T-helper 2 cell treated with Interferon-gamma antibody and Interleukin-4, amounts not matched to agents 5 μg/mL and 100 μg/mL, for 36 hours (primary cell): ENCODE measurements at regions not wholly inside any gene's neighbourhood (a gene's known extent, or its start where the extent isn't known, plus 50 kb on each side); places are given as distances from the start of the nearest gene placed in this dataset.
"Not testable (repeated sequence)": the region's sequence is repeated elsewhere in the genome, so short reads cannot be mapped to it uniquely, and the experiment has no call there.

ENCODE experiments used
- DNase-seq: peaks from one replicate; pipeline ENCODE4 v3.0.0; 2021; ENCODE audit warnings: low spot score
- H3K27ac Mint-ChIP-seq: one replicate; pipeline ENCODE4 v1.8.0; 2021; ENCODE audit warnings: mild to moderate bottlenecking, mixed read lengths
- H3K27me3 Mint-ChIP-seq: one replicate; pipeline ENCODE4 v1.8.0; 2021; ENCODE audit warnings: low read depth, mixed read lengths
- H3K36me3 Mint-ChIP-seq: one replicate; pipeline ENCODE4 v1.8.0; 2021; ENCODE audit warnings: low read depth, mixed read lengths
- H3K4me1 Mint-ChIP-seq: one replicate; pipeline ENCODE4 v1.8.0; 2021; ENCODE audit warnings: low read depth, mixed read lengths
- H3K4me3 Mint-ChIP-seq: one replicate; pipeline ENCODE4 v1.8.0; 2022; ENCODE audit warnings: mild to moderate bottlenecking, moderate library complexity, mixed read lengths
- H3K9me3 Mint-ChIP-seq: one replicate; pipeline ENCODE4 v1.8.0; 2021; ENCODE audit warnings: mixed read lengths

GRCh38 chr21:19049567-19049966 lies 646.0 kb upstream of the TMPRSS15 start:
- Mint-ChIP-seq H3K27ac (no peak overlapping the region), H3K4me1 (no peaks in the 10 kb centered on the region), H3K9me3 (peaks cover 72% of the 10 kb centered on the region), H3K27me3 (no peaks in the 10 kb centered on the region), H3K4me3 (no peak overlapping the region), H3K36me3 (no peaks in the 10 kb centered on the region)
- no peak for DNase-seq

DNA sequence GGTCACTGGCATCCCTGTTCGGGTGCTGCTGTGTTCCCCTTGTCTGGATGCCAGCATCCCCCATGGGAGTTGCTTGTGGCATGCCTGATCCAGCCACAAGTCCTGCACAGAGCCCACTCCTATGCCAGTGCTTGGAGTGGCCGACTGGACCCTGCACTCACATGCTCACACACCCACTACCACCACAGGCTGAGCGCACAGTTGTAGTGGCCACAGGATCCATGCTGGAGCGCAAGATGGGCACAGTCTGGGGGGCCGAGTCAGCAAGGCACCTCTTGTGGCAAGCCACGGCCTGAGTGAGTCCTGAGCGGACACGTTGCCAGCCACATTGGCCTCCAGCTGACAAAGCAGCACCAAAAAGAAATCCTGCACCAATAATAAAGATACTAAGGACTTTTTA lies 661.6 kb upstream of the TMPRSS15 start:
- no peak overlapping the region for H3K4me3 Mint-ChIP-seq
- no peaks in the 10 kb centered on the region for H3K4me1 Mint-ChIP-seq
- no peak for DNase-seq
- H3K9me3 Mint-ChIP-seq, result peaks cover 26% of the 10 kb centered on the region
- no peaks in the 10 kb centered on the region for H3K36me3 Mint-ChIP-seq
- no peak overlapping the region for H3K27ac Mint-ChIP-seq
- H3K27me3 Mint-ChIP-seq, result no peaks in the 10 kb centered on the region

DNA sequence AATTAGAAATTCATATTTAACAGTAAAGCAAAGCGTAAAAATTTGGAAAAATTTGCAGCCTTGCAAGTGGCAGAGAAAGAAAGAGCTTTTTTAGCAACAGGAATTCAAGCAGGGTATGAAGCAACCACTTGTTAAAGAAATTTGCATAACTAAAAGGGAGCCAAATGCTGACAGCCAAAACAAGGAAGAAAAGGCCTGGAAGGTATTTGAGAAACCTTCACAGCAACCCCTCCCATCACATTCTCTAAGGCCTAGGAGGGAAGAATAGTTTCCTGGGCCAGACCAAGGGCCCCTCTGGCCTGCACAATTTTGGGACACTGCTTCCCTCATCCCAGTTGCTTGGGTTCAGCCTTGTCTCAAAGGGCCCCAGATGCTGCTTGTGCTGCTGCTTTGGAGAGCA lies 672.4 kb upstream of the TMPRSS15 start:
- no peak overlapping the region for H3K4me3 Mint-ChIP-seq
- H3K27ac Mint-ChIP-seq, result no peak overlapping the region
- H3K27me3 Mint-ChIP-seq, result no peaks in the 10 kb centered on the region
- DNase-seq, result no peak
- no peaks in the 10 kb centered on the region for H3K36me3 Mint-ChIP-seq
- peaks cover 41% of the 10 kb centered on the region for H3K9me3 Mint-ChIP-seq
- no peaks in the 10 kb centered on the region for H3K4me1 Mint-ChIP-seq

GRCh38 chr21:19109694-19110093 lies 706.1 kb upstream of the TMPRSS15 start:
- H3K27ac Mint-ChIP-seq, result no peak overlapping the region
- no peaks in the 10 kb centered on the region for H3K4me1 Mint-ChIP-seq
- no peaks in the 10 kb centered on the region for H3K27me3 Mint-ChIP-seq
- H3K9me3 Mint-ChIP-seq, result peaks cover 33% of the 10 kb centered on the region
- H3K4me3 Mint-ChIP-seq, result no peak overlapping the region
- no peak for DNase-seq
- H3K36me3 Mint-ChIP-seq, result no peaks in the 10 kb centered on the region

- H3K9me3 Mint-ChIP-seq, result peaks cover 59% of the 10 kb centered on the region
- H3K36me3 Mint-ChIP-seq, DNase-seq, H3K27me3 Mint-ChIP-seq, H3K4me1 Mint-ChIP-seq, H3K27ac Mint-ChIP-seq, H3K4me3 Mint-ChIP-seq: not testable (repeated sequence)
Observed at GRCh38 chr21:19119259-19119658, 715.7 kb upstream of the TMPRSS15 start.

- Mint-ChIP-seq H3K9me3 (peaks cover 59% of the 10 kb centered on the region), H3K27ac (no peak overlapping the region), H3K4me1 (no peaks in the 10 kb centered on the region), H3K36me3 (no peaks in the 10 kb centered on the region), H3K27me3 (no peaks in the 10 kb centered on the region), H3K4me3 (no peak overlapping the region)
- no peak for DNase-seq
Observed at GRCh38 chr21:19120591-19120990, 717.0 kb upstream of the TMPRSS15 start.

DNA sequence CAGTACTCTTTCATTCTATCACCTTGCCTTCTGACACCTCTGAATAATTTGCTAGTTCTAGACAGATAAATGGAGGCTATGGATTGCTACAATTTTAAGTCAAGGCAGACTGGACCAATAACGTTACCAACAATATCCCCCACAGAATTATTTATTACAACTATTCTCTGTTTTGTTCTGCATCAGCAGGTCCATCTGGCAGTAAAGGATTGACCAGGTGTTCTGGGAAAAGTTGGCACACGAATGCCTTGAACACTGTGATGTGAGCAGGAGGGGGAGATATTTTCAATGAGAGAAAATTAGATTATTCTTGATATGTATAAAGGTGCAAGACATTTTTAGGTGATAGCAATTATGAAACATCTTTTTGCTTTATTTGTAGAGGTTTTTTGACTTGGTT lies 718.8 kb upstream of the TMPRSS15 start:
- no peak overlapping the region for H3K4me3 Mint-ChIP-seq
- DNase-seq, result no peak
- H3K27ac Mint-ChIP-seq, result no peak overlapping the region
- no peaks in the 10 kb centered on the region for H3K27me3 Mint-ChIP-seq
- H3K9me3 Mint-ChIP-seq, result peaks cover 55% of the 10 kb centered on the region
- H3K36me3 Mint-ChIP-seq, result no peaks in the 10 kb centered on the region
- H3K4me1 Mint-ChIP-seq, result no peaks in the 10 kb centered on the region

DNA sequence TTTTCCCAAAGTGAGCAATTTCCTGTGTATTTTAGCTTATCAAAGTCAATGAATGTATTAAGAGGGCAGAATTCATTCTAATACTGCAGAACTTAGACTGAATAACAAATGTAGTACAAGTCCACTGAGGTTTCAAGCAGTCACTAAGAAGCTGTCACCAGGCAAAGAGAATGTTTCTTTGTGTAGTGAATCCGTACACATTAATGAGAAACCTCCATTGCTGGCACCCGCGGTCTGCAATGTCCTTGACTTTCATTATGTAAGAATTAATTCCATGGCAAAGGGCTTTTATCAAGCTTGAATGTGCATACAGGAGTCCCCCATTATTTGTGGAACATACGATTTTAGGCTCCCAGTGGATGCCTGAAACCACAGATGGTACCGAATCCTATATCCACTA lies 719.5 kb upstream of the TMPRSS15 start:
- no peak for DNase-seq
- Mint-ChIP-seq H3K27me3 (no peaks in the 10 kb centered on the region), H3K9me3 (peaks cover 55% of the 10 kb centered on the region), H3K4me1 (no peaks in the 10 kb centered on the region), H3K36me3 (no peaks in the 10 kb centered on the region), H3K27ac (no peak overlapping the region), H3K4me3 (no peak overlapping the region)

DNA sequence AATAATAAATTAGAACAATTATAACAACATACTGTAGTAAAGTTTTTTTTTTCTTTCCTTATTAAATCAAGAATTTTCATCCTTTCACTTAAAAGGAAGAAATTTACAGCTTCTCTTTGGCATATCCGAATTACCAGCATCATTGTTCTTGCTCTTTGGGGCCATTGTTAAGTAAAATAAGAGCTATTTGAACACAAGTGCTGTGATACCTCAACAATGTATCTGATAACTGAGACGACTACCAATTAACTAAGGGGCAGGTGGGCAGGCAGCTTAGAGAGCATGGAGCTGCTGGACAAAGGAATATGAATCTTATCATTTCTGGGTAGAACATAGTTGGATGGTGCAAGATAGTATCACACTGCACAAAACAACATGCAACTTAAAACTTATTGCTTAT lies 719.9 kb upstream of the TMPRSS15 start:
- Mint-ChIP-seq H3K9me3 (peaks cover 52% of the 10 kb centered on the region), H3K4me1 (no peaks in the 10 kb centered on the region), H3K36me3 (no peaks in the 10 kb centered on the region), H3K27me3 (no peaks in the 10 kb centered on the region), H3K27ac (no peak overlapping the region), H3K4me3 (no peak overlapping the region)
- no peak for DNase-seq

- no peak for DNase-seq
- Mint-ChIP-seq H3K9me3 (peaks cover 44% of the 10 kb centered on the region), H3K4me1 (no peaks in the 10 kb centered on the region), H3K36me3 (no peaks in the 10 kb centered on the region), H3K27me3 (no peaks in the 10 kb centered on the region), H3K27ac (no peak overlapping the region), H3K4me3 (no peak overlapping the region)
Observed at GRCh38 chr21:19124691-19125090, 721.1 kb upstream of the TMPRSS15 start.

DNA sequence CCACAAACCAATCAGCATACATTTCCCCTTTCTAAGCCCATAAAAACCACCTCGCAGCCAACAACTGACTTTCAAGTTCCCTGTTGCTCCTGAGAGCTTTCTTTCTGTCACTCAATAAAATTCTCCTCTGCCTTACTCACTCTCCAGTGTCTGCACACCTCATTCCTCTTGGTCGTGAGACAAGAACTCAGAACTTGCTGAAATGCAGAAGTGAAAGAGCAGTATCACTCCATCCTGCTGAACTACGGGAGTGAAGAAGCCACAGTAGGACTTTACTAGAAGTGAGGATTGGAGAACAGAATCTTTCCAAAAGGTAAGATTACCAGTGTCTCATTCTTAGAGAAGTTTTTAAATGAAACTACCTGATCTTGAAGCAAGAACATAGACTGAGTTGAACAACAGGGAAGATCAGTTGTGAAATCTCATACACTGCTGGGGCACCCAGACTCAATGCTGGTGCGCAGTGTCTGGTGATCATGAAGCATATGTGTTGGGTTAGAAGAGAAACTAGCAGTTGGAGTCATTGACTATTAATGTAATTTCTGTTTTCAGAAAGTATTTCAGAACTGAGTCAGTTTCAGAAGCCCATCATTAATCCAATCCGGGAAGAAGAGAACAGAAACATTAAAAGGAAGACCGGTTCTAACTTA lies 726.9 kb upstream of the TMPRSS15 start:
- no peak overlapping the region for H3K27ac Mint-ChIP-seq
- H3K9me3 Mint-ChIP-seq, result peaks cover 21% of the 10 kb centered on the region
- H3K4me3 Mint-ChIP-seq, result no peak overlapping the region
- H3K36me3 Mint-ChIP-seq, result no peaks in the 10 kb centered on the region
- DNase-seq, result no peak
- no peaks in the 10 kb centered on the region for H3K4me1 Mint-ChIP-seq
- no peaks in the 10 kb centered on the region for H3K27me3 Mint-ChIP-seq

- H3K27me3 Mint-ChIP-seq, result no peaks in the 10 kb centered on the region
- H3K4me1 Mint-ChIP-seq, result no peaks in the 10 kb centered on the region
- DNase-seq, result no peak
- H3K36me3 Mint-ChIP-seq, result no peaks in the 10 kb centered on the region
- no peak overlapping the region for H3K27ac Mint-ChIP-seq
- peaks cover 54% of the 10 kb centered on the region for H3K9me3 Mint-ChIP-seq
- no peak overlapping the region for H3K4me3 Mint-ChIP-seq
Observed at GRCh38 chr21:19141511-19141910, 737.9 kb upstream of the TMPRSS15 start.

- no peak for DNase-seq
- H3K27me3 Mint-ChIP-seq, result no peaks in the 10 kb centered on the region
- H3K4me3 Mint-ChIP-seq, result no peak overlapping the region
- H3K4me1 Mint-ChIP-seq, result no peaks in the 10 kb centered on the region
- H3K27ac Mint-ChIP-seq, result no peak overlapping the region
- peaks cover 61% of the 10 kb centered on the region for H3K9me3 Mint-ChIP-seq
- no peaks in the 10 kb centered on the region for H3K36me3 Mint-ChIP-seq
Observed at GRCh38 chr21:19145682-19146293, 742.2 kb upstream of the TMPRSS15 start.

DNA sequence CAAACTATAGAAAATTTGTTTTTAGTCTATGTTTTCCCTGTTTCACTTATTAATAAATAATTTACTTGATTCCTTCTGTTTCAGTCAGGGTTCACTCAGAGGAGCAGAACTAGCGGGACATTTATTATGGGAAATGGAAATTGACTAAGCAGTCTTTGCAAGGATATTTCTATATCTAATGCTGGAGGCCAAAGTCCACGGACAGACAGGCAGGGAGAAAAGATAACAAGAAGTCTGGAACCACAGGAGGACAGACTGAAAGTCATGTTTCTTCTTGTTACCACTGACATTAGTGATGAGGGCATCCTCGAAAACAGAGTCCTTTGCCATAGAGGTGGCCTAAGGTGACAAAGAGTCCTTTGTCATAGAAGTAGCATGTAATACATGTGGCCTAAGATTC lies 744.5 kb upstream of the TMPRSS15 start:
- Mint-ChIP-seq H3K27ac (no peak overlapping the region), H3K36me3 (peaks cover 1% of the 10 kb centered on the region), H3K4me3 (no peak overlapping the region), H3K27me3 (no peaks in the 10 kb centered on the region), H3K4me1 (no peaks in the 10 kb centered on the region), H3K9me3 (peaks cover 47% of the 10 kb centered on the region)
- DNase-seq, result no peak

GRCh38 chr21:19171585-19171984 lies 768.0 kb upstream of the TMPRSS15 start:
- Mint-ChIP-seq H3K9me3 (peaks cover 37% of the 10 kb centered on the region), H3K4me3 (no peak overlapping the region), H3K27me3 (no peaks in the 10 kb centered on the region), H3K4me1 (no peaks in the 10 kb centered on the region), H3K27ac (no peak overlapping the region), H3K36me3 (no peaks in the 10 kb centered on the region)
- no peak for DNase-seq
